KMS-11 (cell line): ENCODE measurements at regions not wholly inside any gene's neighbourhood (a gene's known extent, or its start where the extent isn't known, plus 50 kb on each side); places are given as distances from the start of the nearest gene placed in this dataset.

ENCODE experiments used
- H2AFZ ChIP-seq: fragments of 200-600 bp; sonication (generic); 2 replicates; pipeline ENCODE4 v1.6.1; 2016; ENCODE audit warnings: antibody characterized with exemption, mixed run types, low read depth
- H3K27ac ChIP-seq: fragments of 200-600 bp; sonication (generic); 2 replicates; pipeline ENCODE4 v1.6.1; 2016; ENCODE audit warnings: mild to moderate bottlenecking, mixed run types
- H3K27me3 ChIP-seq: fragments of 200-600 bp; sonication (generic); 2 replicates; pipeline ENCODE4 v1.6.1; 2017; ENCODE audit warnings: mild to moderate bottlenecking, low read depth, mixed run types, moderate library complexity; ENCODE audit not compliant: insufficient read depth
- H3K36me3 ChIP-seq: fragments of 200-600 bp; sonication (generic); 2 replicates; pipeline ENCODE4 v1.6.1; 2017; ENCODE audit warnings: mild to moderate bottlenecking, mixed run types; ENCODE audit not compliant: insufficient read depth
- H3K4me1 ChIP-seq: fragments of 200-600 bp; sonication (generic); 2 replicates; pipeline ENCODE4 v1.6.1; 2016; ENCODE audit warnings: mild to moderate bottlenecking, low read depth, mixed run types; ENCODE audit not compliant: poor library complexity, severe bottlenecking
- H3K4me2 ChIP-seq: fragments of 200-600 bp; sonication (generic); 2 replicates; pipeline ENCODE4 v1.7.0; 2016; ENCODE audit warnings: mild to moderate bottlenecking, mixed run types
- H3K4me3 ChIP-seq: fragments of 200-600 bp; sonication (generic); IDR thresholded peaks from 2 replicates; pipeline ENCODE4 v1.6.1; 2017; ENCODE audit warnings: low read depth, low read length, mixed read lengths; ENCODE audit not compliant: insufficient read depth
- H3K79me2 ChIP-seq: fragments of 200-600 bp; sonication (generic); 2 replicates; pipeline ENCODE4 v1.6.1; 2016; ENCODE audit warnings: low read depth, mixed run types; ENCODE audit not compliant: insufficient read depth
- H3K9ac ChIP-seq: fragments of 200-600 bp; sonication (generic); 2 replicates; pipeline ENCODE4 v1.6.1; 2016; ENCODE audit warnings: mild to moderate bottlenecking, mixed run types
- H4K20me1 ChIP-seq: fragments of 200-600 bp; sonication (generic); 2 replicates; pipeline ENCODE4 v1.6.1; 2016; ENCODE audit warnings: mild to moderate bottlenecking, mixed run types; ENCODE audit not compliant: insufficient read depth
- TF ChIP-seq, protein P1 (sequence below): fragments of 200-600 bp; sonication (generic); conservative IDR thresholded peaks from 2 replicates; pipeline ENCODE4 v1.6.1; 2017; ENCODE audit warnings: low read depth, mild to moderate bottlenecking, antibody characterized with exemption, low read length, moderate library complexity, mixed read lengths

- Histone ChIP-seq H3K27me3 (no peaks in the 10 kb centered on the region), H2AFZ (no peak overlapping the region), H3K36me3 (no peaks in the 10 kb centered on the region), H3K4me2 (no peak overlapping the region), H3K27ac (no peak overlapping the region), H3K9ac (no peak overlapping the region), H3K79me2 (no peaks in the 10 kb centered on the region), H4K20me1 (no peaks in the 10 kb centered on the region), H3K4me1 (no peaks in the 10 kb centered on the region), H3K4me3 (no peak overlapping the region)
- TF ChIP-seq, protein P1, sequence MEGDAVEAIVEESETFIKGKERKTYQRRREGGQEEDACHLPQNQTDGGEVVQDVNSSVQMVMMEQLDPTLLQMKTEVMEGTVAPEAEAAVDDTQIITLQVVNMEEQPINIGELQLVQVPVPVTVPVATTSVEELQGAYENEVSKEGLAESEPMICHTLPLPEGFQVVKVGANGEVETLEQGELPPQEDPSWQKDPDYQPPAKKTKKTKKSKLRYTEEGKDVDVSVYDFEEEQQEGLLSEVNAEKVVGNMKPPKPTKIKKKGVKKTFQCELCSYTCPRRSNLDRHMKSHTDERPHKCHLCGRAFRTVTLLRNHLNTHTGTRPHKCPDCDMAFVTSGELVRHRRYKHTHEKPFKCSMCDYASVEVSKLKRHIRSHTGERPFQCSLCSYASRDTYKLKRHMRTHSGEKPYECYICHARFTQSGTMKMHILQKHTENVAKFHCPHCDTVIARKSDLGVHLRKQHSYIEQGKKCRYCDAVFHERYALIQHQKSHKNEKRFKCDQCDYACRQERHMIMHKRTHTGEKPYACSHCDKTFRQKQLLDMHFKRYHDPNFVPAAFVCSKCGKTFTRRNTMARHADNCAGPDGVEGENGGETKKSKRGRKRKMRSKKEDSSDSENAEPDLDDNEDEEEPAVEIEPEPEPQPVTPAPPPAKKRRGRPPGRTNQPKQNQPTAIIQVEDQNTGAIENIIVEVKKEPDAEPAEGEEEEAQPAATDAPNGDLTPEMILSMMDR = no peak
These were observed 193.2 kb downstream of the TEX36 start for GRCh38 chr10:125489731-125490130.

DNA sequence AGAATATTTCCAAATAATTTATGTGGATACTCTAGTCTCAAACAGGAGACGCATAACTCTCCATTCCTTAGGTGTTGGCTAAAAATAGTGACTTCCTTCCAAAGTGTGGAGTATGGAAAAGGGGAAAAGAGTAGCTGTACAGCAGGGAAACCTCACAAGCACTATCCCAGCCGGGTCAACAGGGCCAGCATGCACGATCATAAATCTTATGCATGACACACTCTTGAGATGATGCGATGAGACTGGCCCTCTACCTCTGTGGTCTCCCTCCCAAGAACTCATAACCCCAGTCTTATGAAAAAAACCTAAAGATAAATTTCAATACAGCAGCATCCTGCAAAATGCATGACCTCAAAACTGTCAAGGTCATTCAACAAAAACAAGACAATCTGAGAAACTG is 197.3 kb downstream of the TEX36 start:
- H3K4me2 ChIP-seq = no peak overlapping the region
- H3K79me2 ChIP-seq = no peaks in the 10 kb centered on the region
- TF ChIP-seq, protein P1 = no peak
- H3K4me1 ChIP-seq = no peaks in the 10 kb centered on the region
- no peak overlapping the region for H2AFZ ChIP-seq
- no peak overlapping the region for H3K4me3 ChIP-seq
- H3K27me3 ChIP-seq = no peaks in the 10 kb centered on the region
- H4K20me1 ChIP-seq = no peaks in the 10 kb centered on the region
- no peak overlapping the region for H3K9ac ChIP-seq
- H3K27ac ChIP-seq = no peak overlapping the region
- no peaks in the 10 kb centered on the region for H3K36me3 ChIP-seq

GRCh38 chr10:125484035-125484732 is 198.8 kb downstream of the TEX36 start:
- Histone ChIP-seq H3K9ac (no peak overlapping the region), H4K20me1 (no peaks in the 10 kb centered on the region), H3K27ac (no peak overlapping the region)

DNA sequence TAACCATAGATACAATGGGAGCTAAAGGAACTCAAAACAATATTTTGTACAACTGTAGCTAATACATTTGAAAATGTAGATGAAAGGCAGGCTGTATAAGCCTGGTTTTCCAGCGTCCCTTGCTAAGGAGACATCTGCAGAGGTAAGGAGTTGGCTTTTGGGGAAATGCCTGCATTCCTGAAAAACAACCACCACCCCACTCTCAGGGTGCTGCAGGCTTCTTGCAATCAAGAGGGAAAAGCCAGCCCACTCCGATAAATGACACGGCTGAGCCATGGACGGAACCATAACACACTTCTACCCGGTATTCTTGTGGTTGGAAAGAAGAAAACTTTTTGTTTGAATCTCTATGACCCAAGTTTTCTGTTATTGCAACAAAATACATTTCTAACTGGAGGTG is 200.3 kb downstream of the TEX36 start:
- Histone ChIP-seq H3K9ac (no peak overlapping the region), H3K4me3 (no peak overlapping the region), H4K20me1 (no peaks in the 10 kb centered on the region), H2AFZ (no peak overlapping the region), H3K4me2 (no peak overlapping the region), H3K27me3 (no peaks in the 10 kb centered on the region), H3K4me1 (no peaks in the 10 kb centered on the region), H3K79me2 (no peaks in the 10 kb centered on the region), H3K27ac (no peak overlapping the region), H3K36me3 (no peaks in the 10 kb centered on the region)
- TF ChIP-seq, protein P1 = no peak

More at GRCh38 chr10:125484035-125484732, 198.8 kb downstream of the TEX36 start:
- Histone ChIP-seq H2AFZ (no peak overlapping the region), H3K4me3 (no peak overlapping the region), H3K36me3 (no peaks in the 10 kb centered on the region), H3K4me2 (no peak overlapping the region), H3K4me1 (no peaks in the 10 kb centered on the region), H3K79me2 (no peaks in the 10 kb centered on the region), H3K27me3 (no peaks in the 10 kb centered on the region)
- TF ChIP-seq, protein P1 = no peak
